ENCODE measurements at regions not wholly inside any gene's neighbourhood (a gene's known extent, or its start where the extent isn't known, plus 50 kb on each side); places are given as distances from the start of the nearest gene placed in this dataset.
"Not testable (repeated sequence)": the region's sequence is repeated elsewhere in the genome, so short reads cannot be mapped to it uniquely, and the experiment has no call there.

- no peak for DNase-seq
Measured at GRCh38 chr4:12139296-12139695, 710.6 kb upstream of the HS3ST1 start.

GRCh38 chr4:12138488-12138887 is 709.8 kb upstream of the HS3ST1 start:
- peak; percentile 32 to 54 for DNase-seq

GRCh38 chr4:12137575-12137974 is 708.9 kb upstream of the HS3ST1 start:
- no peak for DNase-seq

- peak; percentile 67 to 72 for DNase-seq
Measured at GRCh38 chr4:12126474-12126873, 697.8 kb upstream of the HS3ST1 start.

- no peak for DNase-seq
Measured at GRCh38 chr4:12124138-12124537, 695.4 kb upstream of the HS3ST1 start.

GRCh38 chr4:12123707-12124106 is 695.0 kb upstream of the HS3ST1 start:
- DNase-seq = peak; percentile 69 to 75

GRCh38 chr4:12122316-12122715 is 693.6 kb upstream of the HS3ST1 start:
- peak; percentile 19 to 27 for DNase-seq

- DNase-seq = no peak
Measured at GRCh38 chr4:12120968-12121367, 692.3 kb upstream of the HS3ST1 start.

GRCh38 chr4:12118651-12119213 is 690.0 kb upstream of the HS3ST1 start:
- DNase-seq = peak; percentile 94 to 98

GRCh38 chr4:12116009-12116552 is 687.4 kb upstream of the HS3ST1 start:
- peak in 1 of 2 donors; percentile 47 for DNase-seq

- peak; percentile 21 to 24 for DNase-seq
Measured at GRCh38 chr4:12110627-12111026, 681.9 kb upstream of the HS3ST1 start.

- not testable (repeated sequence) for DNase-seq
Measured at GRCh38 chr4:12109056-12109455, 680.4 kb upstream of the HS3ST1 start.

- DNase-seq = no peak
Measured at GRCh38 chr4:12105519-12105918, 676.8 kb upstream of the HS3ST1 start.

- not testable (repeated sequence) for DNase-seq
Measured at GRCh38 chr4:12089920-12090319, 661.2 kb upstream of the HS3ST1 start.

- DNase-seq = no peak
Measured at GRCh38 chr4:12084690-12085089, 656.0 kb upstream of the HS3ST1 start.

GRCh38 chr4:12071316-12071715 is 642.6 kb upstream of the HS3ST1 start:
- no peak for DNase-seq

- no peak for DNase-seq
Measured at GRCh38 chr4:12053966-12054365, 625.3 kb upstream of the HS3ST1 start.

- no peak for DNase-seq
Measured at GRCh38 chr4:12053556-12053955, 624.9 kb upstream of the HS3ST1 start.

- DNase-seq = no peak
Measured at GRCh38 chr4:12050357-12050756, 621.7 kb upstream of the HS3ST1 start.

GRCh38 chr4:12042818-12043217 is 614.1 kb upstream of the HS3ST1 start:
- DNase-seq = no peak

GRCh38 chr4:12041828-12042227 is 613.1 kb upstream of the HS3ST1 start:
- peak; percentile 1 to 17 for DNase-seq

GRCh38 chr4:12036450-12036849 is 607.8 kb upstream of the HS3ST1 start:
- DNase-seq = no peak

GRCh38 chr4:12028258-12028657 is 599.6 kb upstream of the HS3ST1 start:
- no peak for DNase-seq

- no peak for DNase-seq
Measured at GRCh38 chr4:12022409-12022808, 593.7 kb upstream of the HS3ST1 start.

- DNase-seq = no peak
Measured at GRCh38 chr4:12016729-12017128, 588.0 kb upstream of the HS3ST1 start.

All from inflammatory macrophage treated with lipopolysaccharide for 1 hour (primary cell).